ENCODE measurements at regions not wholly inside any gene's neighbourhood (a gene's known extent, or its start where the extent isn't known, plus 50 kb on each side); places are given as distances from the start of the nearest gene placed in this dataset.
"Not testable (repeated sequence)": the region's sequence is repeated elsewhere in the genome, so short reads cannot be mapped to it uniquely, and the experiment has no call there.

DNA sequence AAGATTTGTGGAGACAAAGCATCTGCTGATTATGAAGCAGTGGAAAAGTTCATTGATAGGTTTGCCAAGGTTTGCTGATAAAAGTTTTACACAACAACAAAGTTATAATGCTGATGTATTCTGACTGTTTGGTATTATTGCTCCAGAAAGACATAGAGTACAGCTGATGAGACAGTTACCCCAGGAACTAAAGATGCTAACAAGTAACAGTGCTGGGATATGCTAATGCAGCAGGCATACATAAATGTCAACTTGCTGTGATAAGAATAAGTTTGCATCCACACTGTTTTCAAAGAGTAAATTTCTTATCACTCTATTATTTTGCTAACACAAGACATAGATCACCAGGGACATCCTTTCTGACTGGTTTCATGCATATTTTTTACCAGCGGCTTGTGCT is 1221.3 kb upstream of the CELF4 start:
- no peak for DNase-seq

DNA sequence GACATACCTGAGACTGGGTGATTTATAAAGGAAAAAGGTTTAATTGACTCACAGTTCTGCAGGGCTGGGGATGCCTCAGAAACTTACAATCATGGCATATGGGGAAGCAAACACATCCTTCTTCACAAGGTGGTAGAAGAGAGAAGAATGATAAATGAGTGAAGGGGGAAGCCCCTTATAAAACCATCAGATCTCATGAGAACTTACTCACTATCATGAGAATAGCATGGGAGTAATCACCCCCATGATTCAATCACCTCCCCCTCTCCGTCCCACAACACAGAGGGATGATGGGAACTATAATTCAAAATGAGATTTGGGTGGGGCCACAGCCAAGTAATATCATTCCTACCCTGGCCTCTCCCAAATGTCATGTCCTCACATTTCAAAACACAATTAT is 1206.0 kb upstream of the CELF4 start:
- DNase-seq = not testable (repeated sequence)

GRCh38 chr18:38768504-38768903 is 1202.9 kb upstream of the CELF4 start:
- DNase-seq = no peak

- DNase-seq = no peak
Observed at GRCh38 chr18:38759457-38759856, 1193.9 kb upstream of the CELF4 start.

DNA sequence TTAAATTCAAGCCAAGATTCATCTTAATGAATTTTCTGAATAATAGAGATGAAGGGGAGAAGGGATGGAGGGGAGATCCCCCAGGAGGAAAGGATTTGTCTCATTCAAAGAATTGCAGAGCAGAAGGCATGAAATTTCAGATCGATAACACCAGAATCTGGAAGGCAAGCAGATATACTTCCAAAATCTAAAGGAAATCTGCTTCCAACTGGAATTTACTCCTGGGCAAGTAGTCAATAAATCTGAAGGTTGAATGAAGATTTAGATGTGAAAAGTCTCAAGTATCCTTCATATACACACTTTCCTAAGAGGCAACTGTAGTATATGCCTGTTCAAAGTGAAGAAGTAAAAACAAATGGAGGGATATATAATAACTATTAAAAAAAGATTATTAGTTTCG is 1190.8 kb upstream of the CELF4 start:
- DNase-seq = no peak

- no peak for DNase-seq
Observed at GRCh38 chr18:38752430-38752829, 1186.8 kb upstream of the CELF4 start.

- no peak for DNase-seq
Observed at GRCh38 chr18:38751898-38752297, 1186.3 kb upstream of the CELF4 start.

DNA sequence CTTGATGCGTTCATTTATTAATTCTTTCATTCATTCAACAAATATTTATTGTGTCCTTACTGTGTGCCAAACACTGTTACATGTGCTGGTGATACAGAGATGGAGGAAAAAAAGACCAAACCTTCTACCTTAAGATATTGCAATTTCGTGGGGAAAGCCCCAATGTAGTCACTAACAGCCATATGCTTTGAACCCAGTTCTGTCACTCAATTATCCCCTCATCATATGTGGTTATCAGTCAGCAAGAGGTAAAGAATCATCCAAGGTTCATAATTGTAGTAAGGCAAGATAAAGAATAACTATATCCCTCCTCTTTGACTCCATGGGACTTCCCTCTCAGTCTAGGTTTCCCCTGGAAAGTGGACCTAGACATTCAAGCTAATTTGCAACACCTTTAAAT is 1185.6 kb upstream of the CELF4 start:
- no peak for DNase-seq

GRCh38 chr18:38750751-38751150 is 1185.2 kb upstream of the CELF4 start:
- DNase-seq = no peak

GRCh38 chr18:38747153-38747552 is 1181.6 kb upstream of the CELF4 start:
- DNase-seq = no peak

GRCh38 chr18:38720181-38720580 is 1154.6 kb upstream of the CELF4 start:
- not testable (repeated sequence) for DNase-seq

DNA sequence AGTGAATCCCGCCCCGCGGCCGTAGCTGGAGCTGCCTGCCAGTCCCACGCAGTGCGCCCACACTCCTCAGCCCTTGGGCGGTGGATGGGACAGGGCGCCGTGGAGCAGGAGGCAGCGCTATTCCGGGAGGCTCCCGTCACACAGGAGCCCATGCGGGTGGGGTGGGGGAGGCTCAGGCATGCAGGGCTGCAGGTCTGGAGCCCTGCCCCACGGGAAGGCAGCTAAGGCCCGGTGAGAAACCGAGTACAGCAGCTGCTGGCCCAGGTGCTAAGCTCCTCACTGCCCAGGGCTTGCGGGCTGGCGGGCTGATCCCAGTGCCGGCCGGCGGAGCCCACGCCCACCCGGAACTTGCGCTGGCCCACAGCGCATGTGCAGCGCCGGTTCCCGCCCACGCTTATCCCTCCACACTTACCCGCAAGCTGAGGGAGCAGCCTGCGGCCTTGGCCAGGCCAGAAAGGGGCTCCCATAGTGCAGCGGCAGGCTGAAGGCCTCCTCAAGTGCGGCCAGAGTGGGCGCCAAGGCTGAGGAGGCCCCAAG is 1152.8 kb upstream of the CELF4 start:
- no peak for DNase-seq

- no peak for DNase-seq
Observed at GRCh38 chr18:38709122-38709521, 1143.5 kb upstream of the CELF4 start.

GRCh38 chr18:38706373-38706772 is 1140.8 kb upstream of the CELF4 start:
- no peak for DNase-seq

- no peak for DNase-seq
Observed at GRCh38 chr18:38698088-38698487, 1132.5 kb upstream of the CELF4 start.

GRCh38 chr18:38695559-38696280 is 1130.1 kb upstream of the CELF4 start:
- no peak for DNase-seq

GRCh38 chr18:38693104-38693503 is 1127.5 kb upstream of the CELF4 start:
- DNase-seq = no peak

GRCh38 chr18:38690626-38691025 is 1125.0 kb upstream of the CELF4 start:
- no peak for DNase-seq

DNA sequence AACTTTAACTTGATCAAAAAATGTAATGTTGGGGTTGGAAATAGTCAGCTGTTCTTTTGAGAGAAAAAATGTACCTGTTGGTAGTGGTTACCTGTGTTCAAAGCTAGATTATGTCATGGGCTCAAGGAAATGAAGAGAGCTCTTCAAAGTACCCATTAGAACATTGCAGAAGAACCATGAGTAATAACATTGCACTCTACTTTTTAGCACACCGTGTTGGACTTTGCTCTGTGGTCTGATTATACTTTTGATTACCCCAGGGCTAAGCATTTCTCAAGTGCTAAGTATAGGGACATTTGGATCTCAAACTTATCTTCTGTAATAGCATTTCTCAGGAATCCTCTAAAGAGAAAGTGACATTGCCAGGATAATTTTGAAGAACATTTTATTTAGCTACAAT is 1122.8 kb upstream of the CELF4 start:
- no peak for DNase-seq

DNA sequence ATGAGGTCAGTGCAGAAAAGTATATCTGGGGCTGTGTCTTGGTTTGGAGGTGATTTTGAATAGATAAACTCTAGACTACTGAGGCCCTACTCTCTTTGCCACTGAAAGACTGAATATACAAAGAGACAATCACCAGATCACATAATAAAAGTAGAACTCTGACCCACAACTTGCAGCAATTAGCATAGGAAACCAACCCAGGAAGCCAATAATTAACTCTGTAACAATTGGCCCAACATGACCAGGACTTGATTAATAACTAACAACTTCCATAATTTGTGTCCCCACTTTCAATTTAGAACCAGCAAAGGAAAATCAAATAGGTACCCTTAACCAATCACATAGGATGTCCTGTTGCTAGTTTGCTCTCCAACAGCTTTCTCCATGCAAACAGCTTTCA is 1104.9 kb upstream of the CELF4 start:
- DNase-seq = no peak

DNA sequence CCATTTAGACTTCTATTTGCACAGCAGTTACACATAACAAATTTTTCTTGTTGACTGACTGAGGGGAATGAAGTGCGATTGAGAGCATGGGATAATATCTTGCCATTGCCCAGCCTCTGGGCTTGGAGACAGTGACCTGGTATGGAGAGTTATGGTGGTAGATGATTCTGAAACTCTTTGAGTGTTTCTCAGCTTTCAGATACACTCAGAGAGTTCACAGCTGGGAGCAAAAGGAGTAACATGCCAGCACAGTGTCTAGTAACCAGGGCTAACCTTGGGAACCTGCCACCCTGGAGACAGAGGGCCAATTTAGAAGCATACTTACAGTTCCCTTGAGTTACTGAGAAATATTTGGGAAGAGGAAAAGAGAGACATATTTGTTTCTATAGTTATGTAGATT is 1099.3 kb upstream of the CELF4 start:
- no peak for DNase-seq

DNA sequence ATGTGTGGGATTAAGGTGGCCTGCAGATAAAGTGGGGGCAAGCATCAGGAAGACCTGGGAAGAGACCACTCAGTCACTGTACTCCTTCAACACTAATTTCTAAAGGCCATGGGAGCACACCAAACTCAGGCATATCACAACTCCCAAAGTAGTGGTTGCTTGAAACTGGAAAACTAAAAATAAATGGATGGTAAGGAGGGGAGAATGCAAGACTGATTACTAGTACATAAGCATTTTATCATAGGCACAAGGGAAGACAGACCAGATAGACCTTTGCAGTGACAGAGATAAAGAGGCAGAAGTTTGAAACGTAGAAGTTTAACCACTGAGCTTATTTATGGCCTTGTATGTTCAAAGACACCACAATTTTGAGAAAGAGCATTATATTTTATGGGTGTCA is 1098.1 kb upstream of the CELF4 start:
- DNase-seq = no peak

DNA sequence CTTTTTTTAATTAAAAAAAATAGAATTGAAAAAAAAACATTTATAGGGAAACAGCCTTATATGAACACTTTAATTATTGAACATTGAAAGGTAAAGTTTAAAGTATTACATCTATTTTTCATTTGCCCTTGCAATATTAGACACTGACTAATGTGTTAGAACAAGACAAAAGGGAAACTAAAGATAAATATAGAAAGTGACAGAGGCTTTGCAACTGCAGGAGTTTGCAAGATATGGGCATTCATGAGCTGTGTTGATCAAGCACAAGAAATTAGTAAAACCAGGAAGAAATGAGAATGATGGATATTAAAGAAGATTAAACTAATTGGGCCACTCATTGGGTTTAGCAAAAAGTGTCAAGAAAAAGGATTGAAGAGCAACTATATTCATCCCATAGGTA is 1097.7 kb upstream of the CELF4 start:
- no peak for DNase-seq

DNA sequence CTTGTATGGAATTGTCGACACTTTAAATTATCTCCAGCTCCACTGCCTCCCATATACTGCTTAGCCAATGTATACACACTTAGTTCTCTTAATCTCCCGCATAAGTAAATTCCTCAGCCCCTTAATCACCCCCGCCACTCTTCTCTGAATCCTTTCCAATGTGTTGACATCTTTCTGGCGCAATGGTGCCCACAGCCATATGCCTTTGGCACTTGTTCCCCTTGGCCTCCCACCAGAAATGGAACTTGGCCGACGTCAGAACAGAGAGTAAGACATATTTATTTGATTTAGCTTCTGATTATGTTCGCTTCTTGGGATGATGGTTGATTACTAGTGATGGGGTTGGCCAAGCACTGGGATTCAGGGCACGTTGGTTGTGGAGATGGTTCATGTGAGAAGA is 1089.3 kb upstream of the CELF4 start:
- DNase-seq = no peak

GRCh38 chr18:38651736-38652135 is 1086.1 kb upstream of the CELF4 start:
- DNase-seq = no peak
